HUES6 (cell line): ENCODE measurements at regions not wholly inside any gene's neighbourhood (a gene's known extent, or its start where the extent isn't known, plus 50 kb on each side); places are given as distances from the start of the nearest gene placed in this dataset.

Source experiments
- H3K27ac ChIP-seq: 2 replicates; pipeline ENCODE4 v1.7.0; 2013; ENCODE audit warnings: low read depth, mild to moderate bottlenecking, low read length, inconsistent platforms
- H3K27me3 ChIP-seq: 2 replicates; pipeline ENCODE4 v1.6.1; 2013; ENCODE audit warnings: low read length; ENCODE audit not compliant: control insufficient read depth, insufficient read depth
- H3K36me3 ChIP-seq: 2 replicates; pipeline ENCODE4 v1.6.1; 2013; ENCODE audit warnings: low read length; ENCODE audit not compliant: control insufficient read depth, insufficient read depth
- H3K4me1 ChIP-seq: 2 replicates; pipeline ENCODE4 v1.6.1; 2013; ENCODE audit warnings: low read length; ENCODE audit not compliant: control insufficient read depth, insufficient read depth
- H3K4me3 ChIP-seq: 2 replicates; pipeline ENCODE4 v1.5.1; 2013; ENCODE audit warnings: low read depth, low read length
- H3K9ac ChIP-seq: one replicate; pipeline ENCODE4 v1.6.1; 2013; ENCODE audit warnings: mild to moderate bottlenecking, low read length
- H3K9me3 ChIP-seq: 2 replicates; pipeline ENCODE4 v1.6.1; 2013; ENCODE audit warnings: low read depth, low read length; ENCODE audit not compliant: control insufficient read depth, insufficient read depth

DNA sequence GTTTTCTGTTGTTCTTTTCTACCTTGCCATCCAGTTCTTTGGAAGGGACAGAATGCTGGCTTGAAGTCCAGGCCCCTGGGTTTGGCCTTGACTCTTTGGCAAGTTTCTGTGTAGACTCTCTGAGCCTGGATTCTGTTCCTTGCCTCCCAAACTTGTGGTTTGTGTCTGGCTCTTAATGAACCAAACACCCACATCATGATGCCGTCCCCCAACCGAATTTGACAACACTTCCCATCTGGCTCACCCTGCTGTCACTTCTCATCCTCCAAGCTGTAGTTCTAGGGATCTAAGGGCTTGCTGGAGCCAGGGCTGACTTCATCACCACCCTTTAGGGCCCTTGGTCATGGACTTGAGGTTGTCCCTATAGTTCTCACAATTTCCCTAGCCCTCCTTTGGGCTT lies 68.9 kb upstream of the CELF4 start:
- Histone ChIP-seq H3K27ac (no peak overlapping the region), H3K36me3 (no peaks in the 10 kb centered on the region), H3K4me3 (no peak overlapping the region), H3K9me3 (no peaks in the 10 kb centered on the region), H3K27me3 (no peaks in the 10 kb centered on the region), H3K9ac (no peak overlapping the region), H3K4me1 (peaks cover under 1% of the 10 kb centered on the region; the same call in 1 of the 2 replicates)

DNA sequence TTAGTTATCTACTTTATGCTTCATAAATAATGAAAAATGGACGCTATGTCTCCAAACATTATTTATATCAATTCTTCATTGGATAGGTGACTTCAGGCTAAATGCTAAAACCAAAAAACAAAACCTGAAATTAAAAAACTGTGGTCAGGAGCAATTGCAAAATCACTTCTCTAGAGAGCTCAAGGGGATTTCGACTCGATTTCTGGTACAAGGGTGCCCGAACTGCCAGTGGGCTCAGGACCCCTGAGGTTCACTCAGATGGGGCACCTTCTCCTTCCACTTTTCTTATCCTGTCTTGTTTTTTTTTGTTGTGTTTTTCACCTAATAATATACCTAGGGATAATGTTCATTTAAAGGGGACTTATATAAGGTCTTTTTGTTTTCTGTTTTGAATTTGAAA lies 65.8 kb upstream of the CELF4 start:
- H3K36me3 ChIP-seq, result no peaks in the 10 kb centered on the region
- H3K9me3 ChIP-seq, result no peaks in the 10 kb centered on the region
- no peak overlapping the region for H3K4me3 ChIP-seq
- H3K27me3 ChIP-seq, result peaks cover 5% of the 10 kb centered on the region; the same call in 1 of the 2 replicates
- no peaks in the 10 kb centered on the region for H3K4me1 ChIP-seq
- H3K9ac ChIP-seq, result no peak overlapping the region
- H3K27ac ChIP-seq, result no peak overlapping the region

DNA sequence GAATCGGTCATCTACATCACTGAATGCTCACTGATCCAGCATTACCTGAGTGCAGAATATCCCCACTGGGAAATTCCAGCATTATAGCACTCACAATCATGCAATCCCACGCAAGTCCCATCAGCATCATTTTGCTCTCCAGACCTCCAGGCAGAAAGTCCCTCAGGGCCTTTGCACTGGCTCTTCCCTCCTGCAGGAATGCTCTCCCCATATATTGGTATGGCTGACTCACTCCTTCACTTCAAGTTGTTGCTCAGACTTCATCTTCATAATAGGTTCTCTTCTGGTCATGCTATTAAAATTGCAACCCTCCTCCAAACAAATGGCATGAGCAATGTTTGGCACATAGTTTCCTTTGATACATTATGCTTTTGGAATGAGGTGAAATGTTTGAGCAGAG lies 64.7 kb upstream of the CELF4 start:
- Histone ChIP-seq H3K9me3 (no peaks in the 10 kb centered on the region), H3K27me3 (peaks cover 5% of the 10 kb centered on the region; the same call in 1 of the 2 replicates), H3K4me3 (no peak overlapping the region), H3K36me3 (no peaks in the 10 kb centered on the region), H3K9ac (no peak overlapping the region), H3K4me1 (no peaks in the 10 kb centered on the region), H3K27ac (no peak overlapping the region)

DNA sequence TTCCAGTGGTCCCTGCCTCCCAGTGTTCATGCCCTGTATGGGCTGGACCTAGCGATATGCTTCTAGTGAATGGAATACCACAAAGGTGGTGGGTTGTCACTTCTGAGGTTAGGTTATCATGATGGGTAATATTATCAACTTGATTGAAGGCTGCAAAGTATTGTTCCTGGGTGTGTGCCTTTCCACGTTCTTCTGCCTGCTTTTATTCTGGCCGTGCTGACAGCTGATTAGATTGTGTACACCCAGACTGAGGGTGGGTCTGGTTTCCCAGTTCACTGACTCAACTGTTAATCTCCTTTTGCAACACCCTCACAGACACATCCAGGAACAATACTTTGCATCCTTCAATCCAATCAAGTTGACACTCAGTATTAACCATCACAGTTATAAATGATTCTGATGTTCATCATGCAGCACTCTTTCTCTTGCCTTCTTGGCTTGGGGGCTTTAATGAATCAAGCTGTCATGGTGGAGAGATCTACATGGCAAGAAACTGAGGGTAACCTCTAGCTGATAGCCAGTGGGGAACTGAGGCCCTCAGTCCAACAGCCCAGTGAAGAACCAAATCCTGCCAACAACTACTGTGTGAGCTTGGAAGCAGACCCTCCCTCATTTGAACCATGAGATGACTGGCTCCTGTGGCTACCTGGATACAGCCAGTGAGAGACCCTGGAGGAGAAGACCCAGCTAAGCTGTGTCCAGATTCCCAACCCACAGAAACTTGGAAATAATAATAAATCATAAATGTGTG lies 63.0 kb upstream of the CELF4 start:
- no peaks in the 10 kb centered on the region for H3K9me3 ChIP-seq
- no peaks in the 10 kb centered on the region for H3K4me1 ChIP-seq
- H3K27me3 ChIP-seq, result peaks cover 5% of the 10 kb centered on the region; the same call in 1 of the 2 replicates
- H3K36me3 ChIP-seq, result no peaks in the 10 kb centered on the region
- no peak overlapping the region for H3K4me3 ChIP-seq
- H3K27ac ChIP-seq, result no peak overlapping the region
- no peak overlapping the region for H3K9ac ChIP-seq

DNA sequence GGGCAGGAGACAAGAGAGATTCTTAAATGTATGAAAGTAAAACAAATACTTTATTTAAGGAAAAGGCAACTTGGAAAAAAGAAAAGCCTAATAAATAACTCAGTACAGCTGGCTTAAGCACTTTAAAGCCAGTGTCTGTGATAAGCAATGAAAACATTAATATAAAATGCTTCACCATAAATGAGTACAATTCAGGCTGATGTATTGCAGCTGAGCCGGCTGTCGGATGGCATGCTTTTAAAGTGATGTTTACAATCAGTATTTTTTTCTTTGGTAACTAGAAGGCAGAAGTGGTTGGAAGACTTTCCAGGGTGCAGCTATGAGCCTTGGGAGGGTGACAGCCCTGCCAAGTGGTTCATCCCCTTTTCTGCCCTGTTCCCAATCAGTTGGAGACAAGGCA lies 58.7 kb upstream of the CELF4 start:
- no peak overlapping the region for H3K27ac ChIP-seq
- H3K4me1 ChIP-seq, result peaks cover 3% of the 10 kb centered on the region; the same call in 1 of the 2 replicates
- H3K4me3 ChIP-seq, result no peak overlapping the region
- H3K36me3 ChIP-seq, result no peaks in the 10 kb centered on the region
- no peak overlapping the region for H3K9ac ChIP-seq
- peaks cover 5% of the 10 kb centered on the region; the same call in 1 of the 2 replicates for H3K27me3 ChIP-seq
- no peaks in the 10 kb centered on the region for H3K9me3 ChIP-seq

DNA sequence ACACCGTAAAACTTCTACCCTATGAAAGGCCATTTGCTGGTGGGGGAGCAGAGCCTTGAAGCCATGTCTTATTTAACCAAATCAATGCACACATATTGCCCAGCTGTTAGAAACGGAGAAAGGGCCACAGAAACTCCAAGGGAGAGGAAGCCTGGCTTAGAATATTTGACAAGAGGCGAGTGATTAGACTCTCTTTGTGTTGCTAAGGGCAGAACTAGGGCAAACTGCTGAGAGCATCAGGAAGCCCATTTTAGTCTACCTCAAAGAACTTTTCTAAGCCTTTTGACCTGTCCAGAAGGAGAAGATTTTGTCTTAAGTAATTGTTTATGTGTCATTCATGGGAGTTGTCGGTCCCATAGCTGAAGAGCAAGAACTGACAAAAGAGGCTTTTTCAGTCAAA lies 54.4 kb upstream of the CELF4 start:
- peaks cover 8% of the 10 kb centered on the region; the same call in 1 of the 2 replicates for H3K9me3 ChIP-seq
- no peak overlapping the region for H3K4me3 ChIP-seq
- no peak overlapping the region for H3K27ac ChIP-seq
- H3K4me1 ChIP-seq, result peaks cover 3% of the 10 kb centered on the region; the same call in 1 of the 2 replicates
- H3K9ac ChIP-seq, result no peak overlapping the region
- H3K27me3 ChIP-seq, result no peaks in the 10 kb centered on the region
- H3K36me3 ChIP-seq, result no peaks in the 10 kb centered on the region

DNA sequence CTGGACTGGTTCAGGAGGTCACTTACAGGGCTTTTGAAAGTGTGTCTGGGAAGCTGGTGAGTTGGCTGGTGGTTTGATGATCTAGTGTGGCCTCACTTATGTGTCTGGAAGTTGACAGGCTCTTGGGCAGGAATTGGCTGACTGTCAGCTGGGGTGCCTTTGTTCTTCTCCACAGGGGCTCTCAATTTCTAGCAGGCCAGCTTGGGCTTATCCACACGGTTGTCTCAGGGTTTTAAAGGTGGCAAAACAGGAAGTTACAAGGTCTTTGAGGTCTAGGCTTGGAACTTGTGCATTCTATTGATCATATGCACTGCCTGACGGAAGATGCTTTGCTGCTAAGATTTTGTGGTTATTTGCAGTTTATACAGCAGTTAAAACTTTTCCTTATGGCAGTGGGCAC lies 52.0 kb upstream of the CELF4 start:
- H3K27ac ChIP-seq, result no peak overlapping the region
- H3K27me3 ChIP-seq, result no peaks in the 10 kb centered on the region; the same call in 1 of the 2 replicates
- H3K9me3 ChIP-seq, result peaks cover 8% of the 10 kb centered on the region; the same call in 1 of the 2 replicates
- no peak overlapping the region for H3K9ac ChIP-seq
- H3K4me3 ChIP-seq, result no peak overlapping the region
- peaks cover 3% of the 10 kb centered on the region; the same call in 1 of the 2 replicates for H3K4me1 ChIP-seq
- H3K36me3 ChIP-seq, result no peaks in the 10 kb centered on the region
